Transverse colon (tissue), 4 donors: ENCODE measurements at regions not wholly inside any gene's neighbourhood (a gene's known extent, or its start where the extent isn't known, plus 50 kb on each side); places are given as distances from the start of the nearest gene placed in this dataset.
A peak's percentile ranks its signal among the peaks of the same experiment; 100 is the strongest.

Experiments
- DNase-seq: peaks from one replicate; pipeline ENCODE4 v3.0.0-alpha.2; 2019
- H3K27ac ChIP-seq, 4 donors: fragments of 200-600 bp; sonication (generic); 2 replicates each; pipeline ENCODE4 v1.5.1; 2016 to 2018; ENCODE audit warnings: inconsistent platforms in 4 of 4
- H3K27me3 ChIP-seq: fragments of 200-600 bp; sonication (generic); 2 replicates; pipeline ENCODE4 v1.5.1; 2017; ENCODE audit warnings: inconsistent platforms
- H3K36me3 ChIP-seq, 4 donors: fragments of 200-600 bp; sonication (generic); 2 replicates each; pipeline ENCODE4 v1.5.1; 2017 to 2019; ENCODE audit warnings: inconsistent platforms in 4 of 4
- H3K4me1 ChIP-seq, 4 donors: fragments of 200-600 bp; sonication (generic); 2 replicates each; pipeline ENCODE4 v1.5.1; 2017 to 2020; ENCODE audit warnings: inconsistent platforms in 4 of 4
- H3K4me3 ChIP-seq, 4 donors: fragments of 200-600 bp; sonication (generic); 1 replicate in 1 of 4; 2 replicates in 3 of 4; pipeline versions ENCODE4 v1.5.1 to v1.6.1; 2017 to 2019; ENCODE audit warnings: inconsistent platforms in 4 of 4
- H3K9me3 ChIP-seq, 2 donors: fragments of 200-600 bp; sonication (generic); 2 replicates each; pipeline ENCODE4 v1.5.1; 2017 to 2019; ENCODE audit warnings: inconsistent platforms in 2 of 2
- EP300 ChIP-seq: sonication (generic); formaldehyde crosslinking; IDR thresholded peaks from one replicate; pipeline ENCODE4 v1.6.1; 2017; ENCODE audit warnings: antibody characterized with exemption, low read depth
- POLR2A ChIP-seq: fragments of 450-650 bp; IDR thresholded peaks from one replicate; pipeline ENCODE4 v1.6.1; 2016; ENCODE audit warnings: antibody characterized with exemption, mild to moderate bottlenecking, moderate library complexity
- POLR2AphosphoS5 ChIP-seq, 3 donors: sonication (generic); formaldehyde crosslinking; IDR thresholded peaks; one replicate each; pipeline ENCODE4 v1.6.1; 2016; ENCODE audit warnings: antibody characterized with exemption in 3 of 3
- WGBS, 2 donors: methylation state at CpG; one replicate each; pipeline ENCODE4 v1.1.5; 2018; ENCODE audit warnings: low coverage in 1 of 2; 5-methylcytosine and 5-hydroxymethylcytosine counted together
- in situ Hi-C, 4 donors: fragments of 200-750 bp; cut with MboI; loops; one replicate each; pipeline versions ENCODE4 v1.15.0 to v1.15.1; 2017; ENCODE audit warnings: low sequenced_read_pairs in 3 of 4, low pct_ligation_motif_present in 1 of 4, low pct_unique_long_range_greater_than_20kb in 1 of 4
- intact Hi-C: fragments of 100-400 bp; cut with DNase I; formaldehyde crosslinking; loops from one replicate; pipeline ENCODE4 v1.15.1; 2023; ENCODE audit warnings: low total_unique reads
- TF ChIP-seq, protein P1 (sequence below), 5 experiments: fragments of 200-600 bp in 3 of 5; fragments of 450-650 bp in 2 of 5; sonication (generic) in 3 of 5; IDR thresholded peaks; 1 replicate in 2 of 5; 2 replicates in 3 of 5; pipeline ENCODE4 v1.5.1; 2016 to 2017; ENCODE audit warnings: antibody characterized with exemption in 5 of 5, inconsistent platforms in 3 of 5, mild to moderate bottlenecking in 2 of 5, moderate library complexity in 1 of 5

- H3K4me3 ChIP-seq = no peak overlapping the region
- in situ Hi-C loops = no loop called here
- intact Hi-C loops = no loop called here
- no peak for DNase-seq
- 33 to 70% methylated on average over 1 to 2 of the region's 2 CpGs for WGBS, 2 donors
- no peaks in the 10 kb centered on the region for H3K4me1 ChIP-seq
- no peaks in the 10 kb centered on the region for H3K36me3 ChIP-seq
- H3K27ac ChIP-seq = no peak overlapping the region
- no peaks in the 10 kb centered on the region for H3K9me3 ChIP-seq
- H3K27me3 ChIP-seq = no peaks in the 10 kb centered on the region
- no peak for TF ChIP-seq POLR2AphosphoS5 (IDR thresholded peaks at IDR 0.05)
- no peak for TF ChIP-seq EP300
- TF ChIP-seq POLR2A = no peak
- TF ChIP-seq, protein P1, sequence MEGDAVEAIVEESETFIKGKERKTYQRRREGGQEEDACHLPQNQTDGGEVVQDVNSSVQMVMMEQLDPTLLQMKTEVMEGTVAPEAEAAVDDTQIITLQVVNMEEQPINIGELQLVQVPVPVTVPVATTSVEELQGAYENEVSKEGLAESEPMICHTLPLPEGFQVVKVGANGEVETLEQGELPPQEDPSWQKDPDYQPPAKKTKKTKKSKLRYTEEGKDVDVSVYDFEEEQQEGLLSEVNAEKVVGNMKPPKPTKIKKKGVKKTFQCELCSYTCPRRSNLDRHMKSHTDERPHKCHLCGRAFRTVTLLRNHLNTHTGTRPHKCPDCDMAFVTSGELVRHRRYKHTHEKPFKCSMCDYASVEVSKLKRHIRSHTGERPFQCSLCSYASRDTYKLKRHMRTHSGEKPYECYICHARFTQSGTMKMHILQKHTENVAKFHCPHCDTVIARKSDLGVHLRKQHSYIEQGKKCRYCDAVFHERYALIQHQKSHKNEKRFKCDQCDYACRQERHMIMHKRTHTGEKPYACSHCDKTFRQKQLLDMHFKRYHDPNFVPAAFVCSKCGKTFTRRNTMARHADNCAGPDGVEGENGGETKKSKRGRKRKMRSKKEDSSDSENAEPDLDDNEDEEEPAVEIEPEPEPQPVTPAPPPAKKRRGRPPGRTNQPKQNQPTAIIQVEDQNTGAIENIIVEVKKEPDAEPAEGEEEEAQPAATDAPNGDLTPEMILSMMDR (IDR thresholded peaks at IDR 0.05) = no peak
Measured at GRCh38 chr2:166563894-166564293, 69.8 kb upstream of the SCN7A start.

GRCh38 chr2:166560022-166560421 is 66.0 kb upstream of the SCN7A start:
- no peak overlapping the region for H3K4me3 ChIP-seq
- intact Hi-C loops (no loop called here), in situ Hi-C loops (no loop called here)
- H3K36me3 ChIP-seq = no peaks in the 10 kb centered on the region
- H3K4me1 ChIP-seq = no peaks in the 10 kb centered on the region
- H3K27ac ChIP-seq = no peak overlapping the region
- DNase-seq = no peak
- H3K9me3 ChIP-seq = no peaks in the 10 kb centered on the region
- no peaks in the 10 kb centered on the region for H3K27me3 ChIP-seq
- 60% methylated on average over 1 to 2 of the region's 2 CpGs for WGBS, 2 donors
- TF ChIP-seq EP300 = no peak
- TF ChIP-seq, protein P1 (IDR thresholded peaks at IDR 0.05) = no peak
- no peak for TF ChIP-seq POLR2A
- no peak for TF ChIP-seq POLR2AphosphoS5 (IDR thresholded peaks at IDR 0.05)

- Histone ChIP-seq H3K36me3 (no peaks in the 10 kb centered on the region), H3K4me1 (no peaks in the 10 kb centered on the region), H3K4me3 (no peak overlapping the region), H3K9me3 (no peaks in the 10 kb centered on the region), H3K27ac (no peak overlapping the region), H3K27me3 (no peaks in the 10 kb centered on the region)
- intact Hi-C loops (no loop called here), in situ Hi-C loops (no loop called here)
- no peak for DNase-seq
- peak in 1 of 3 donors; percentile 69 for TF ChIP-seq POLR2AphosphoS5 (IDR thresholded peaks at IDR 0.05)
- TF ChIP-seq EP300 = no peak
Measured at GRCh38 chr2:166550923-166551322, 56.9 kb upstream of the SCN7A start.

- no peaks in the 10 kb centered on the region for H3K9me3 ChIP-seq
- no peaks in the 10 kb centered on the region for H3K36me3 ChIP-seq
- TF ChIP-seq POLR2AphosphoS5 (IDR thresholded peaks at IDR 0.05) (no peak), EP300 (no peak), POLR2A (no peak)
- TF ChIP-seq, protein P1 (IDR thresholded peaks at IDR 0.05) = no peak
- no peaks in the 10 kb centered on the region for H3K4me1 ChIP-seq
- no peaks in the 10 kb centered on the region for H3K27me3 ChIP-seq
- no peak for DNase-seq
- no peak overlapping the region for H3K27ac ChIP-seq
- H3K4me3 ChIP-seq = no peak overlapping the region
- intact Hi-C loops (no loop called here), in situ Hi-C loops (loop anchor here in 3 of 4 donors (25.0 kb wide), 2 partner anchors 667 to 1567 kb away; no protein-coding TSS in a partner anchor)
Measured at GRCh38 chr2:166545473-166545872, 51.4 kb upstream of the SCN7A start.
